Uterus (tissue), 3 donors: ENCODE measurements at regions not wholly inside any gene's neighbourhood (a gene's known extent, or its start where the extent isn't known, plus 50 kb on each side); places are given as distances from the start of the nearest gene placed in this dataset.

ENCODE experiments used
- DNase-seq, 2 donors: peaks; one replicate each; pipeline ENCODE4 v3.0.0-alpha.2; 2019 to 2020
- H3K27ac ChIP-seq, 2 donors: fragments of 200-600 bp; sonication (generic); 1 replicate in 1 of 2; 2 replicates in 1 of 2; pipeline ENCODE4 v1.5.1; 2016 to 2018
- H3K27me3 ChIP-seq, 2 donors: fragments of 200-600 bp; sonication (generic); one replicate each; pipeline ENCODE4 v1.5.1; 2018 to 2019; ENCODE audit warnings: control low read depth in 1 of 2
- H3K36me3 ChIP-seq, 2 donors: fragments of 200-600 bp; sonication (generic); one replicate each; pipeline ENCODE4 v1.5.1; 2019; ENCODE audit warnings: control low read depth in 1 of 2
- H3K4me1 ChIP-seq, 2 donors: fragments of 200-600 bp; sonication (generic); one replicate each; pipeline ENCODE4 v1.5.1; 2018 to 2019; ENCODE audit warnings: control low read depth in 1 of 2
- H3K4me3 ChIP-seq, 2 donors: fragments of 200-600 bp; sonication (generic); 1 replicate in 1 of 2; 2 replicates in 1 of 2; pipeline ENCODE4 v1.5.1; 2018 to 2019; ENCODE audit warnings: mild to moderate bottlenecking in 1 of 2
- H3K9me3 ChIP-seq, 2 donors: fragments of 200-600 bp; sonication (generic); one replicate each; pipeline ENCODE4 v1.5.1; 2019; ENCODE audit warnings: control low read depth in 1 of 2
- POLR2A ChIP-seq, 2 donors: fragments of 450-650 bp; IDR thresholded peaks; one replicate each; pipeline ENCODE4 v1.6.1; 2016; ENCODE audit warnings: antibody characterized with exemption in 2 of 2, mild to moderate bottlenecking in 1 of 2, moderate library complexity in 1 of 2
- intact Hi-C: fragments of 100-400 bp; cut with DNase I; formaldehyde crosslinking; loops from one replicate; pipeline ENCODE4 v1.15.1; 2023; ENCODE audit warnings: low total_unique reads
- TF ChIP-seq, protein P1 (sequence below), 4 experiments: fragments of 200-600 bp in 2 of 4; fragments of 450-650 bp in 2 of 4; sonication (generic) in 2 of 4; IDR thresholded peaks; one replicate each; pipeline ENCODE4 v1.5.1; 2016 to 2019; ENCODE audit warnings: antibody characterized with exemption in 4 of 4, mild to moderate bottlenecking in 2 of 4, moderate library complexity in 1 of 4
- donor health status: DM: yes; HTN: yes; CAD: no.

DNA sequence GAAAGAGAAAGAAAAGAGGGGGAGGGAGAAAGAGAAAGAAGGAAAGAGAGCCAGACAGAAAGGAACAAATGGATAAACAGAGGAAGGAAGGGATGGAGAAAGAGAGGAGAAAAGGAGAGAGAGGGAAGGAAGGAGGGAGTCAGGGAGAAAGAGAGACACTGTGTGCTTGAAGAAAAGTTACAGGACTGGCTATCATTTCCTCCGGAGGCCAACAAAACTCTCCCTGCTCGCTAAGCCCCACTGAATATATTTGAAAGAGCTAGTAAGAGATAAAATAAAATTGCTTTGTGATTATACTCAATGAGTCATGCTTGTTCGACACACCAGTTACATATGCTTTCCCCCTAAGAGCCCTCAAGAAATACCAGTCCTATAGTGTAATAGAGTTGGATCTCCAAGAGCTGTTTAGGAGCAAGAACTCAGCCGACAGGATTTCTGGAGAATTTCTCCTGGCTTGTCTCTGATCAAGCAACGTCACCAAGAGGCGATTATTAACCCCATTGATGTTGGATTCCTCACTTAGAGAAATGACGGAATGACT is 102.2 kb downstream of the MXRA5 start:
- TF ChIP-seq POLR2A (IDR thresholded peaks at IDR 0.05), result no peak
- TF ChIP-seq, protein P1, sequence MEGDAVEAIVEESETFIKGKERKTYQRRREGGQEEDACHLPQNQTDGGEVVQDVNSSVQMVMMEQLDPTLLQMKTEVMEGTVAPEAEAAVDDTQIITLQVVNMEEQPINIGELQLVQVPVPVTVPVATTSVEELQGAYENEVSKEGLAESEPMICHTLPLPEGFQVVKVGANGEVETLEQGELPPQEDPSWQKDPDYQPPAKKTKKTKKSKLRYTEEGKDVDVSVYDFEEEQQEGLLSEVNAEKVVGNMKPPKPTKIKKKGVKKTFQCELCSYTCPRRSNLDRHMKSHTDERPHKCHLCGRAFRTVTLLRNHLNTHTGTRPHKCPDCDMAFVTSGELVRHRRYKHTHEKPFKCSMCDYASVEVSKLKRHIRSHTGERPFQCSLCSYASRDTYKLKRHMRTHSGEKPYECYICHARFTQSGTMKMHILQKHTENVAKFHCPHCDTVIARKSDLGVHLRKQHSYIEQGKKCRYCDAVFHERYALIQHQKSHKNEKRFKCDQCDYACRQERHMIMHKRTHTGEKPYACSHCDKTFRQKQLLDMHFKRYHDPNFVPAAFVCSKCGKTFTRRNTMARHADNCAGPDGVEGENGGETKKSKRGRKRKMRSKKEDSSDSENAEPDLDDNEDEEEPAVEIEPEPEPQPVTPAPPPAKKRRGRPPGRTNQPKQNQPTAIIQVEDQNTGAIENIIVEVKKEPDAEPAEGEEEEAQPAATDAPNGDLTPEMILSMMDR (IDR thresholded peaks at IDR 0.05), result no peak
- H3K27me3 ChIP-seq, result no peaks in the 10 kb centered on the region
- no peak overlapping the region for H3K27ac ChIP-seq
- no peaks in the 10 kb centered on the region for H3K9me3 ChIP-seq
- no peak for DNase-seq
- H3K4me3 ChIP-seq, result no peak overlapping the region
- H3K36me3 ChIP-seq, result no peaks in the 10 kb centered on the region
- intact Hi-C loops, result no loop called here
- H3K4me1 ChIP-seq, result no peaks in the 10 kb centered on the region

GRCh38 chrX:3232262-3232923 is 114.1 kb downstream of the MXRA5 start:
- intact Hi-C loops, result no loop called here
- no peak for TF ChIP-seq POLR2A (IDR thresholded peaks at IDR 0.05)
- TF ChIP-seq, protein P1 (IDR thresholded peaks at IDR 0.05), result no peak
- no peak overlapping the region for H3K27ac ChIP-seq
- no peaks in the 10 kb centered on the region for H3K27me3 ChIP-seq
- H3K4me1 ChIP-seq, result no peaks in the 10 kb centered on the region
- no peak for DNase-seq
- H3K9me3 ChIP-seq, result no peaks in the 10 kb centered on the region
- no peak overlapping the region for H3K4me3 ChIP-seq
- H3K36me3 ChIP-seq, result no peaks in the 10 kb centered on the region

DNA sequence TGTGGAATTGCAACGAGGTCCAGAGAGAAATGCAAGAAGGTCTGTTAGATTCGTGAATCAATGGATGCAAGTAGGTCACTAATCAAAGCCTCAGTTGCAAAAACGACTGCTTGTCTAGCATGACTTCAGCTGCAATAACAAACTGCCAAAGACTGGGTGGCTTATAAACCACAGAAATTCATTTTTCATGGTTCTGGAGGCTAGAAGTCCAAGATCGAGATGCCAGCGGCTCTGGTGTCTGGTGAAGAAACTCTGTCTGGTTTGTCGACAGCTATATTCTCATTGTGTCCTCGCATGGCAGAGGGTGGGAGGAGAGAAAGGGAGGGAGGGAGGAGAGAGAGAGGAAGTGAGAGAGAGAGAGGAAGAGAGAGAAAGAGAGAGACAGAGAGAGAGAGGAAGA is 114.7 kb downstream of the MXRA5 start:
- Histone ChIP-seq H3K4me1 (no peaks in the 10 kb centered on the region), H3K36me3 (no peaks in the 10 kb centered on the region), H3K27me3 (no peaks in the 10 kb centered on the region), H3K9me3 (no peaks in the 10 kb centered on the region), H3K27ac (no peak overlapping the region), H3K4me3 (no peak overlapping the region)
- DNase-seq, result no peak
- TF ChIP-seq, protein P1 (IDR thresholded peaks at IDR 0.05), result no peak
- no peak for TF ChIP-seq POLR2A (IDR thresholded peaks at IDR 0.05)
- intact Hi-C loops, result no loop called here

- no peaks in the 10 kb centered on the region for H3K27me3 ChIP-seq
- no peaks in the 10 kb centered on the region for H3K36me3 ChIP-seq
- no peaks in the 10 kb centered on the region for H3K9me3 ChIP-seq
- no peak for TF ChIP-seq POLR2A (IDR thresholded peaks at IDR 0.05)
- TF ChIP-seq, protein P1 (IDR thresholded peaks at IDR 0.05), result no peak
- no peaks in the 10 kb centered on the region for H3K4me1 ChIP-seq
- intact Hi-C loops, result no loop called here
- H3K27ac ChIP-seq, result no peak overlapping the region
- no peak for DNase-seq
- no peak overlapping the region for H3K4me3 ChIP-seq
These were observed 116.0 kb downstream of the MXRA5 start for GRCh38 chrX:3230496-3230895.

- Histone ChIP-seq H3K27me3 (no peaks in the 10 kb centered on the region), H3K36me3 (no peaks in the 10 kb centered on the region), H3K27ac (no peak overlapping the region), H3K9me3 (no peaks in the 10 kb centered on the region), H3K4me1 (no peaks in the 10 kb centered on the region), H3K4me3 (no peak overlapping the region)
- DNase-seq, result no peak
- TF ChIP-seq, protein P1 (IDR thresholded peaks at IDR 0.05), result no peak
- TF ChIP-seq POLR2A (IDR thresholded peaks at IDR 0.05), result no peak
- intact Hi-C loops, result no loop called here
These were observed 118.9 kb downstream of the MXRA5 start for GRCh38 chrX:3227526-3227925.
